Heart left ventricle (tissue), 16 donors: ENCODE measurements at regions not wholly inside any gene's neighbourhood (a gene's known extent, or its start where the extent isn't known, plus 50 kb on each side); places are given as distances from the start of the nearest gene placed in this dataset.

Source experiments
- ATAC-seq, 4 donors: fragments of 200-7000 bp; cut with Tn5 transposase; one replicate each; pipeline ENCODE4 v1.9.1; 2020 to 2022; ENCODE audit warnings: moderate library complexity in 4 of 4, mild to moderate bottlenecking in 3 of 4, moderate number of reproducible peaks in 1 of 4
- DNase-seq, 5 donors: peaks; one replicate each; pipeline ENCODE4 v3.0.0-alpha.2; 2020
- H3K27ac ChIP-seq, 12 donors: fragments of 200-600 bp; sonication (generic) in 4 of 12; one replicate each; pipeline versions ENCODE4 v1.5.0 to v1.8.0; 2016 to 2022; ENCODE audit warnings: mild to moderate bottlenecking in 2 of 12
- H3K27me3 ChIP-seq, 9 donors: fragments of 200-600 bp; sonication (generic) in 2 of 9; one replicate each; pipeline versions ENCODE4 v1.5.1 to v1.8.0; 2016 to 2022; ENCODE audit warnings: mild to moderate bottlenecking in 3 of 9
- H3K36me3 ChIP-seq, 9 donors: fragments of 200-600 bp; sonication (generic) in 2 of 9; one replicate each; pipeline versions ENCODE4 v1.5.0 to v1.8.0; 2018 to 2022; ENCODE audit warnings: mild to moderate bottlenecking in 2 of 9
- H3K4me1 ChIP-seq, 12 donors: fragments of 200-600 bp; sonication (generic) in 4 of 12; one replicate each; pipeline versions ENCODE4 v1.5.0 to v1.8.0; 2016 to 2022; ENCODE audit warnings: mild to moderate bottlenecking in 3 of 12
- H3K4me3 ChIP-seq, 12 donors: fragments of 200-600 bp; sonication (generic) in 4 of 12; one replicate each; pipeline versions ENCODE4 v1.5.0 to v1.8.0; 2017 to 2022; ENCODE audit warnings: mild to moderate bottlenecking in 9 of 12, moderate library complexity in 4 of 12
- H3K9me3 ChIP-seq, 12 donors: fragments of 200-600 bp; sonication (generic) in 4 of 12; one replicate each; pipeline versions ENCODE4 v1.5.0 to v1.8.0; 2016 to 2022; ENCODE audit warnings: mild to moderate bottlenecking in 1 of 12
- CTCF ChIP-seq, 12 donors: fragments of 200-600 bp; sonication (generic) in 4 of 12; IDR thresholded peaks; one replicate each; pipeline versions ENCODE4 v1.5.0 to v1.8.0; 2018 to 2022; ENCODE audit warnings: antibody characterized with exemption in 12 of 12, mild to moderate bottlenecking in 5 of 12
- POLR2A ChIP-seq, 2 donors: fragments of 450-650 bp; IDR thresholded peaks; one replicate each; pipeline ENCODE4 v1.6.1; 2017; ENCODE audit warnings: antibody characterized with exemption in 2 of 2, mild to moderate bottlenecking in 2 of 2, moderate library complexity in 2 of 2
- WGBS, 4 donors: extraction: QIAGEN DNeasy Blood & Tissue Kit in 2 of 4; methylation state at CpG; one replicate each; pipeline versions ENCODE4 v1.1.5 to v1.1.7; 2013 to 2018; 5-methylcytosine and 5-hydroxymethylcytosine counted together
- intact Hi-C, 10 donors: fragments of 100-400 bp; cut with DNase I; formaldehyde crosslinking; loops; one replicate each; pipeline versions ENCODE4 v1.11.1 to v1.14.2; 2022
- donor health status: ischemic (EF 13 %, LVEDD 7.1; RV severe dilation, severe dysfunction).
- donor health status: healthy with polysubstance abuse.
- donor health status: DM: no; HTN: yes; CAD: no.
- donor health status: DM: no; HTN: no; CAD: no.
- donor health status: ischemic (EF 25% LVEDD 6.9; RV normal size, moderate dysfunction).
- donor health status: ischemic (EF 25% LVEDD 5.7; RV mildly dilated, moderate dysfunction).
- donor health status: healthy.
- donor health status: DM: yes; HTN: yes; CAD: no.
- donor health status: ischemic (EF 35%, LVEDD 5.7; RV mildly dilated, moderate dysfunction).
- donor health status: nonischemic (EF 11% LVEDD 7.7; RV severe dilation, severe dysfunction).
- donor health status: DM: yes; HTN: yes; CAD: no.
- donor health status: PGD.
- donor health status: ischemic (EF 29% LVEDD 5.4; RV normal size, mild dysfunction).
- donor health status: nonischemic (EF 23%, LVEDD 6.1; RV moderate dilation, normal function).

- no peaks in the 10 kb centered on the region for H3K9me3 ChIP-seq
- no peaks in the 10 kb centered on the region for H3K27me3 ChIP-seq
- DNase-seq (no peak), ATAC-seq (no peak)
- no peak for TF ChIP-seq POLR2A (IDR thresholded peaks at IDR 0.05)
- TF ChIP-seq CTCF (IDR thresholded peaks at IDR 0.05), result no peak
- intact Hi-C loops, result no loop called here
- WGBS, 4 donors, result 87 to 97% (median 89%) methylated on average over 3 of the region's 3 CpGs
- no peaks in the 10 kb centered on the region for H3K36me3 ChIP-seq
- H3K27ac ChIP-seq, result no peak overlapping the region
- peaks cover 0 to 11% (median 0%) of the 10 kb centered on the region in 12 donors for H3K4me1 ChIP-seq
- no peak overlapping the region for H3K4me3 ChIP-seq
These were observed 108.9 kb upstream of the GUCA2B start for GRCh38 chr1:42044346-42044745.

- no peak overlapping the region for H3K4me3 ChIP-seq
- intact Hi-C loops, result no loop called here
- peaks cover 0 to 11% (median 0%) of the 10 kb centered on the region in 12 donors for H3K4me1 ChIP-seq
- no peak for ATAC-seq
- TF ChIP-seq CTCF (IDR thresholded peaks at IDR 0.05) (no peak), POLR2A (IDR thresholded peaks at IDR 0.05) (no peak)
- 81 to 100% (median 86%) methylated on average over 1 of the region's 1 CpG for WGBS, 4 donors
- H3K27ac ChIP-seq, result no peak overlapping the region
- DNase-seq, result no peak
- H3K27me3 ChIP-seq, result no peaks in the 10 kb centered on the region
- no peaks in the 10 kb centered on the region for H3K9me3 ChIP-seq
- H3K36me3 ChIP-seq, result no peaks in the 10 kb centered on the region
These were observed 109.4 kb upstream of the GUCA2B start for GRCh38 chr1:42043811-42044210.

GRCh38 chr1:42043182-42043581 lies 110.0 kb upstream of the GUCA2B start:
- no peak overlapping the region for H3K4me3 ChIP-seq
- TF ChIP-seq POLR2A (IDR thresholded peaks at IDR 0.05), result no peak
- no peak for TF ChIP-seq CTCF (IDR thresholded peaks at IDR 0.05)
- peaks cover 0 to 11% (median 0%) of the 10 kb centered on the region in 12 donors for H3K4me1 ChIP-seq
- peak in 1 of 4 donors; percentile 55 for ATAC-seq
- H3K9me3 ChIP-seq, result no peaks in the 10 kb centered on the region
- no peaks in the 10 kb centered on the region for H3K36me3 ChIP-seq
- WGBS, 4 donors, result 31 to 42% (median 34%) methylated on average over 2 of the region's 2 CpGs
- no peaks in the 10 kb centered on the region for H3K27me3 ChIP-seq
- no peak overlapping the region for H3K27ac ChIP-seq
- intact Hi-C loops, result no loop called here
- no peak for DNase-seq

- no peaks in the 10 kb centered on the region for H3K9me3 ChIP-seq
- H3K4me3 ChIP-seq, result no peak overlapping the region
- TF ChIP-seq CTCF (IDR thresholded peaks at IDR 0.05) (no peak), POLR2A (IDR thresholded peaks at IDR 0.05) (no peak)
- peaks cover 0 to 5% (median 0%) of the 10 kb centered on the region in 12 donors for H3K4me1 ChIP-seq
- H3K27me3 ChIP-seq, result no peaks in the 10 kb centered on the region
- H3K36me3 ChIP-seq, result no peaks in the 10 kb centered on the region
- intact Hi-C loops, result no loop called here
- no peak for DNase-seq
- H3K27ac ChIP-seq, result no peak overlapping the region
- WGBS, 4 donors, result 84 to 94% (median 91%) methylated on average over 12 to 17 of the region's 17 CpGs
- ATAC-seq, result no peak
These were observed 112.2 kb upstream of the GUCA2B start for GRCh38 chr1:42041031-42041430.
